ENCODE measurements at regions not wholly inside any gene's neighbourhood (a gene's known extent, or its start where the extent isn't known, plus 50 kb on each side); places are given as distances from the start of the nearest gene placed in this dataset.

GRCh38 chr3:166471074-166471767, 634.0 kb upstream of the BCHE start:
- no peaks in the 10 kb centered on the region for H3K36me3 ChIP-seq (ENCODE audit: control insufficient read depth, insufficient read depth, low read length, severe bottlenecking)
- no peak for DNase-seq (ENCODE audit: low read depth)
- H3K4me1 ChIP-seq (ENCODE audit: control insufficient read depth, insufficient read depth, low read length): no peaks in the 10 kb centered on the region

GRCh38 chr3:166462891-166463470, 625.8 kb upstream of the BCHE start:
- Histone ChIP-seq H3K4me1 (ENCODE audit: control insufficient read depth, insufficient read depth, low read length) (no peaks in the 10 kb centered on the region), H3K36me3 (ENCODE audit: control insufficient read depth, insufficient read depth, low read length, severe bottlenecking) (no peaks in the 10 kb centered on the region), H3K4me3 (ENCODE audit: low read length) (no peak overlapping the region), H3K27me3 (replicated peaks; ENCODE audit: control insufficient read depth, insufficient read depth, low read length) (no peaks in the 10 kb centered on the region), H3K9ac (ENCODE audit: low read length) (no peak overlapping the region), H3K9me3 (ENCODE audit: control insufficient read depth, low read length) (no peaks in the 10 kb centered on the region)
- no peak for DNase-seq (ENCODE audit: low read depth)

More at GRCh38 chr3:166471074-166471767, 634.0 kb upstream of the BCHE start:
- H3K9ac ChIP-seq (ENCODE audit: low read length): no peak overlapping the region
- H3K27me3 ChIP-seq (replicated peaks; ENCODE audit: control insufficient read depth, insufficient read depth, low read length): no peaks in the 10 kb centered on the region
- no peaks in the 10 kb centered on the region for H3K9me3 ChIP-seq (ENCODE audit: control insufficient read depth, low read length)
- H3K4me3 ChIP-seq (ENCODE audit: low read length): no peak overlapping the region

- Histone ChIP-seq H3K4me3 (ENCODE audit: low read length) (no peak overlapping the region), H3K36me3 (ENCODE audit: control insufficient read depth, insufficient read depth, low read length, severe bottlenecking) (no peaks in the 10 kb centered on the region), H3K4me1 (ENCODE audit: control insufficient read depth, insufficient read depth, low read length) (no peaks in the 10 kb centered on the region), H3K27me3 (replicated peaks; ENCODE audit: control insufficient read depth, insufficient read depth, low read length) (no peaks in the 10 kb centered on the region), H3K9me3 (ENCODE audit: control insufficient read depth, low read length) (no peaks in the 10 kb centered on the region), H3K9ac (ENCODE audit: low read length) (no peak overlapping the region)
- no peak for DNase-seq (ENCODE audit: low read depth)
These were observed 624.4 kb upstream of the BCHE start for GRCh38 chr3:166461626-166462025.

- no peaks in the 10 kb centered on the region for H3K36me3 ChIP-seq (ENCODE audit: control insufficient read depth, insufficient read depth, low read length, severe bottlenecking)
- H3K4me1 ChIP-seq (ENCODE audit: control insufficient read depth, insufficient read depth, low read length): no peaks in the 10 kb centered on the region
- H3K4me3 ChIP-seq (ENCODE audit: low read length): no peak overlapping the region
- no peaks in the 10 kb centered on the region for H3K9me3 ChIP-seq (ENCODE audit: control insufficient read depth, low read length)
- no peak for DNase-seq (ENCODE audit: low read depth)
- no peak overlapping the region for H3K9ac ChIP-seq (ENCODE audit: low read length)
- H3K27me3 ChIP-seq (replicated peaks; ENCODE audit: control insufficient read depth, insufficient read depth, low read length): no peaks in the 10 kb centered on the region
These were observed 620.2 kb upstream of the BCHE start for GRCh38 chr3:166457382-166457781.

- H3K9me3 ChIP-seq (ENCODE audit: control insufficient read depth, low read length): no peaks in the 10 kb centered on the region
- H3K36me3 ChIP-seq (ENCODE audit: control insufficient read depth, insufficient read depth, low read length, severe bottlenecking): no peaks in the 10 kb centered on the region
- H3K27me3 ChIP-seq (replicated peaks; ENCODE audit: control insufficient read depth, insufficient read depth, low read length): no peaks in the 10 kb centered on the region
- no peak overlapping the region for H3K9ac ChIP-seq (ENCODE audit: low read length)
- H3K4me3 ChIP-seq (ENCODE audit: low read length): no peak overlapping the region
- no peak for DNase-seq (ENCODE audit: low read depth)
- no peaks in the 10 kb centered on the region for H3K4me1 ChIP-seq (ENCODE audit: control insufficient read depth, insufficient read depth, low read length)
These were observed 619.1 kb upstream of the BCHE start for GRCh38 chr3:166456286-166456685.

GRCh38 chr3:166455744-166456143, 618.5 kb upstream of the BCHE start:
- Histone ChIP-seq H3K9ac (ENCODE audit: low read length) (no peak overlapping the region), H3K4me1 (ENCODE audit: control insufficient read depth, insufficient read depth, low read length) (no peaks in the 10 kb centered on the region), H3K9me3 (ENCODE audit: control insufficient read depth, low read length) (no peaks in the 10 kb centered on the region), H3K36me3 (ENCODE audit: control insufficient read depth, insufficient read depth, low read length, severe bottlenecking) (no peaks in the 10 kb centered on the region), H3K27me3 (replicated peaks; ENCODE audit: control insufficient read depth, insufficient read depth, low read length) (no peaks in the 10 kb centered on the region), H3K4me3 (ENCODE audit: low read length) (no peak overlapping the region)
- no peak for DNase-seq (ENCODE audit: low read depth)

- H3K9ac ChIP-seq (ENCODE audit: low read length): no peak overlapping the region
- H3K4me1 ChIP-seq (ENCODE audit: control insufficient read depth, insufficient read depth, low read length): no peaks in the 10 kb centered on the region
- DNase-seq (ENCODE audit: low read depth): no peak
- no peaks in the 10 kb centered on the region for H3K36me3 ChIP-seq (ENCODE audit: control insufficient read depth, insufficient read depth, low read length, severe bottlenecking)
- no peak overlapping the region for H3K4me3 ChIP-seq (ENCODE audit: low read length)
- no peaks in the 10 kb centered on the region for H3K9me3 ChIP-seq (ENCODE audit: control insufficient read depth, low read length)
- H3K27me3 ChIP-seq (replicated peaks; ENCODE audit: control insufficient read depth, insufficient read depth, low read length): no peaks in the 10 kb centered on the region
These were observed 616.3 kb upstream of the BCHE start for GRCh38 chr3:166453478-166453877.

- H3K27me3 ChIP-seq (replicated peaks; ENCODE audit: control insufficient read depth, insufficient read depth, low read length): no peaks in the 10 kb centered on the region
- H3K36me3 ChIP-seq (ENCODE audit: control insufficient read depth, insufficient read depth, low read length, severe bottlenecking): no peaks in the 10 kb centered on the region
- H3K9ac ChIP-seq (ENCODE audit: low read length): no peak overlapping the region
- no peak overlapping the region for H3K4me3 ChIP-seq (ENCODE audit: low read length)
- DNase-seq (ENCODE audit: low read depth): no peak
- no peaks in the 10 kb centered on the region for H3K4me1 ChIP-seq (ENCODE audit: control insufficient read depth, insufficient read depth, low read length)
- H3K9me3 ChIP-seq (ENCODE audit: control insufficient read depth, low read length): no peaks in the 10 kb centered on the region
These were observed 614.8 kb upstream of the BCHE start for GRCh38 chr3:166451997-166452396.

- no peak overlapping the region for H3K4me3 ChIP-seq (ENCODE audit: low read length)
- H3K36me3 ChIP-seq (ENCODE audit: control insufficient read depth, insufficient read depth, low read length, severe bottlenecking): no peaks in the 10 kb centered on the region
- peaks cover 13% of the 10 kb centered on the region for H3K4me1 ChIP-seq (ENCODE audit: control insufficient read depth, insufficient read depth, low read length)
- H3K27me3 ChIP-seq (replicated peaks; ENCODE audit: control insufficient read depth, insufficient read depth, low read length): no peaks in the 10 kb centered on the region
- no peak overlapping the region for H3K9ac ChIP-seq (ENCODE audit: low read length)
- H3K9me3 ChIP-seq (ENCODE audit: control insufficient read depth, low read length): no peaks in the 10 kb centered on the region
- no peak for DNase-seq (ENCODE audit: low read depth)
These were observed 610.3 kb upstream of the BCHE start for GRCh38 chr3:166447513-166447912.

GRCh38 chr3:166446986-166447385, 609.8 kb upstream of the BCHE start:
- Histone ChIP-seq H3K27me3 (replicated peaks; ENCODE audit: control insufficient read depth, insufficient read depth, low read length) (no peaks in the 10 kb centered on the region), H3K9ac (ENCODE audit: low read length) (no peak overlapping the region), H3K4me1 (ENCODE audit: control insufficient read depth, insufficient read depth, low read length) (peaks cover 13% of the 10 kb centered on the region), H3K9me3 (ENCODE audit: control insufficient read depth, low read length) (no peaks in the 10 kb centered on the region), H3K36me3 (ENCODE audit: control insufficient read depth, insufficient read depth, low read length, severe bottlenecking) (no peaks in the 10 kb centered on the region), H3K4me3 (ENCODE audit: low read length) (no peak overlapping the region)
- DNase-seq (ENCODE audit: low read depth): no peak

- Histone ChIP-seq H3K4me3 (ENCODE audit: low read length) (no peak overlapping the region), H3K36me3 (ENCODE audit: control insufficient read depth, insufficient read depth, low read length, severe bottlenecking) (no peaks in the 10 kb centered on the region), H3K4me1 (ENCODE audit: control insufficient read depth, insufficient read depth, low read length) (peaks cover 13% of the 10 kb centered on the region), H3K27me3 (replicated peaks; ENCODE audit: control insufficient read depth, insufficient read depth, low read length) (no peaks in the 10 kb centered on the region), H3K9me3 (ENCODE audit: control insufficient read depth, low read length) (no peaks in the 10 kb centered on the region), H3K9ac (ENCODE audit: low read length) (no peak overlapping the region)
- DNase-seq (ENCODE audit: low read depth): no peak
These were observed 609.1 kb upstream of the BCHE start for GRCh38 chr3:166446291-166446690.

- no peaks in the 10 kb centered on the region for H3K9me3 ChIP-seq (ENCODE audit: control insufficient read depth, low read length)
- H3K4me3 ChIP-seq (ENCODE audit: low read length): no peak overlapping the region
- no peaks in the 10 kb centered on the region for H3K27me3 ChIP-seq (replicated peaks; ENCODE audit: control insufficient read depth, insufficient read depth, low read length)
- H3K4me1 ChIP-seq (ENCODE audit: control insufficient read depth, insufficient read depth, low read length): peaks cover 13% of the 10 kb centered on the region
- no peak overlapping the region for H3K9ac ChIP-seq (ENCODE audit: low read length)
- no peak for DNase-seq (ENCODE audit: low read depth)
- no peaks in the 10 kb centered on the region for H3K36me3 ChIP-seq (ENCODE audit: control insufficient read depth, insufficient read depth, low read length, severe bottlenecking)
These were observed 608.6 kb upstream of the BCHE start for GRCh38 chr3:166445865-166446264.
